PC-9 (cell line): ENCODE measurements at regions not wholly inside any gene's neighbourhood (a gene's known extent, or its start where the extent isn't known, plus 50 kb on each side); places are given as distances from the start of the nearest gene placed in this dataset.

ENCODE experiments used
- BruUV-seq: library from RNA; stranded (reverse); fragments of 400-500 nt; replicated peaks from 2 replicates; lab custom pipeline; 2021; lab: Mats Ljungman, UMichigan
- CTCF ChIA-PET: fragments of 300-600 bp; sonication (Branson Sonifier 250); formaldehyde crosslinking; loops from one replicate; lab custom pipeline; 2022; ENCODE audit warnings: antibody characterized with exemption; lab: Charles Lee
- POLR2A ChIA-PET: fragments of 300-600 bp; sonication (Branson Sonifier 250); formaldehyde crosslinking; loops from one replicate; lab custom pipeline; 2022; ENCODE audit warnings: antibody characterized with exemption; ENCODE audit not compliant: unreplicated experiment; lab: Charles Lee
- DNase-seq, 2 experiments: peaks; one replicate each; pipeline versions ENCODE4 v3.0.0 to v3.0.0-alpha.2; 2015 to 2022; ENCODE audit warnings: mixed read lengths in 1 of 2
- H2AFZ ChIP-seq: fragments of 200-600 bp; sonication (generic); 2 replicates; pipeline ENCODE4 v1.8.1; 2017; ENCODE audit warnings: antibody characterized with exemption
- H3F3A ChIP-seq: fragments of 200-600 bp; sonication (generic); 2 replicates; pipeline ENCODE4 v1.8.1; 2017; ENCODE audit warnings: antibody characterized with exemption, mild to moderate bottlenecking, low read depth; ENCODE audit not compliant: insufficient read depth
- H3K27ac ChIP-seq: fragments of 200-600 bp; sonication (generic); 2 replicates; pipeline ENCODE4 v1.6.1; 2016; ENCODE audit warnings: mixed run types
- H3K27me3 ChIP-seq: fragments of 200-600 bp; sonication (generic); 2 replicates; pipeline ENCODE4 v1.6.1; 2016; ENCODE audit warnings: low read depth, mixed run types; ENCODE audit not compliant: insufficient read depth
- H3K36me3 ChIP-seq: fragments of 200-600 bp; sonication (generic); 2 replicates; pipeline ENCODE4 v1.6.1; 2016; ENCODE audit warnings: low read depth, mixed run types
- H3K4me1 ChIP-seq: fragments of 200-600 bp; sonication (generic); replicated peaks from 2 replicates; pipeline ENCODE4 v1.6.1; 2016; ENCODE audit warnings: mixed run types; ENCODE audit not compliant: insufficient read depth
- H3K4me2 ChIP-seq: fragments of 200-600 bp; sonication (generic); 2 replicates; pipeline ENCODE4 v1.6.1; 2017; ENCODE audit warnings: mixed run types
- H3K4me3 ChIP-seq: fragments of 200-600 bp; sonication (generic); 2 replicates; pipeline ENCODE4 v1.6.1; 2016; ENCODE audit warnings: mixed run types
- H3K79me2 ChIP-seq: fragments of 200-600 bp; sonication (generic); 2 replicates; pipeline ENCODE4 v1.6.1; 2017; ENCODE audit warnings: low read depth, mixed run types
- H3K9me2 ChIP-seq: fragments of 200-600 bp; sonication (generic); 2 replicates; pipeline ENCODE4 v1.8.1; 2017; ENCODE audit warnings: mild to moderate bottlenecking; ENCODE audit not compliant: insufficient read depth
- H3K9me3 ChIP-seq: fragments of 200-600 bp; sonication (generic); 2 replicates; pipeline ENCODE4 v1.8.1; 2016; ENCODE audit warnings: low read depth; ENCODE audit not compliant: insufficient read depth
- H4K20me1 ChIP-seq: fragments of 200-600 bp; sonication (generic); 2 replicates; pipeline ENCODE4 v1.8.1; 2017; ENCODE audit not compliant: insufficient read depth
- EZH2 ChIP-seq: fragments of 200-600 bp; sonication (generic); IDR thresholded peaks from 2 replicates; pipeline ENCODE4 v1.8.0; 2017; ENCODE audit warnings: antibody characterized with exemption, low read depth
- intact Hi-C: fragments of 100-400 bp; cut with micrococcal nuclease; formaldehyde crosslinking; loops from one replicate; pipeline ENCODE4 v1.10.0; 2022; ENCODE audit not compliant: unreplicated experiment
- TF ChIP-seq, protein P1 (sequence below): fragments of 200-600 bp; sonication (generic); conservative IDR thresholded peaks from 2 replicates; pipeline ENCODE4 v1.6.1; 2017; ENCODE audit warnings: mixed run types, antibody characterized with exemption, mild to moderate bottlenecking, moderate library complexity

DNA sequence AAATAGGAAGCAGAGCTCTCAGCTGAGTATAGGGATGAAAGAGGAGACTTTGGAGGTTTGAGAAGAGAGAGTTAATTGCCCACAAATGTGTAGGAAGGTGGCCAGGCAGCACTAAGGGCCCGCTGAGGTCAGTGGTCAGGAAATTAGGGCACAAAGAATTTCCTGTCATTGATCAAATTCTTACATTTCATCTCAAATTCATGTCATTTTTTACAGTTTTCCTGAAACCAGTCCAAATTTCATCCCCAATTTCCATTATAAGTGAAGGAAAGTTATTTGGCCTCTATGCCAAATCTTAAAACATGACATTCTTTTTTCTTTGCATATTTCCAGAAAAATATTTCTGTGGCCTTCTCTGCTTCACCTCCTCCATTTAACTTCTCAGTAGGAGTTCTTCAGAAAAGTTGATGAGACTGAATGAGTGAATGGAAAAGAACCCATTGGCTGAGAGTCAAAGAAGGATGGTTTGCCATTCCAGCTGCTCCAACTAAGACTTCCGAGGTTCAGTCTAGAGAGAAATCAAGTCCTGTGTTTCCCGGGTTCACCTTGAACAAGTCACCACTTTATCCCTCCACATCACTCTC lies 68.7 kb upstream of the SPRY1 start:
- no peaks in the 10 kb centered on the region for H3K4me1 ChIP-seq
- CTCF ChIA-PET = no interaction called here
- no peaks in the 10 kb centered on the region for H3K27me3 ChIP-seq
- H3K27ac ChIP-seq = no peak overlapping the region
- no peaks in the 10 kb centered on the region for H3K36me3 ChIP-seq
- TF ChIP-seq, protein P1, sequence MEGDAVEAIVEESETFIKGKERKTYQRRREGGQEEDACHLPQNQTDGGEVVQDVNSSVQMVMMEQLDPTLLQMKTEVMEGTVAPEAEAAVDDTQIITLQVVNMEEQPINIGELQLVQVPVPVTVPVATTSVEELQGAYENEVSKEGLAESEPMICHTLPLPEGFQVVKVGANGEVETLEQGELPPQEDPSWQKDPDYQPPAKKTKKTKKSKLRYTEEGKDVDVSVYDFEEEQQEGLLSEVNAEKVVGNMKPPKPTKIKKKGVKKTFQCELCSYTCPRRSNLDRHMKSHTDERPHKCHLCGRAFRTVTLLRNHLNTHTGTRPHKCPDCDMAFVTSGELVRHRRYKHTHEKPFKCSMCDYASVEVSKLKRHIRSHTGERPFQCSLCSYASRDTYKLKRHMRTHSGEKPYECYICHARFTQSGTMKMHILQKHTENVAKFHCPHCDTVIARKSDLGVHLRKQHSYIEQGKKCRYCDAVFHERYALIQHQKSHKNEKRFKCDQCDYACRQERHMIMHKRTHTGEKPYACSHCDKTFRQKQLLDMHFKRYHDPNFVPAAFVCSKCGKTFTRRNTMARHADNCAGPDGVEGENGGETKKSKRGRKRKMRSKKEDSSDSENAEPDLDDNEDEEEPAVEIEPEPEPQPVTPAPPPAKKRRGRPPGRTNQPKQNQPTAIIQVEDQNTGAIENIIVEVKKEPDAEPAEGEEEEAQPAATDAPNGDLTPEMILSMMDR = no peak
- no peak for TF ChIP-seq EZH2
- no peak overlapping the region for H2AFZ ChIP-seq
- no peaks in the 10 kb centered on the region for H4K20me1 ChIP-seq
- no peak for DNase-seq
- no peaks in the 10 kb centered on the region for H3K9me2 ChIP-seq
- no peaks in the 10 kb centered on the region for H3F3A ChIP-seq
- no peak overlapping the region for H3K4me2 ChIP-seq
- H3K79me2 ChIP-seq = no peaks in the 10 kb centered on the region
- POLR2A ChIA-PET = no interaction called here
- intact Hi-C loops = no loop called here
- H3K4me3 ChIP-seq = no peak overlapping the region
- H3K9me3 ChIP-seq = peaks cover 8% of the 10 kb centered on the region; the same call in 1 of the 2 replicates
- no TSS peak for BruUV-seq

DNA sequence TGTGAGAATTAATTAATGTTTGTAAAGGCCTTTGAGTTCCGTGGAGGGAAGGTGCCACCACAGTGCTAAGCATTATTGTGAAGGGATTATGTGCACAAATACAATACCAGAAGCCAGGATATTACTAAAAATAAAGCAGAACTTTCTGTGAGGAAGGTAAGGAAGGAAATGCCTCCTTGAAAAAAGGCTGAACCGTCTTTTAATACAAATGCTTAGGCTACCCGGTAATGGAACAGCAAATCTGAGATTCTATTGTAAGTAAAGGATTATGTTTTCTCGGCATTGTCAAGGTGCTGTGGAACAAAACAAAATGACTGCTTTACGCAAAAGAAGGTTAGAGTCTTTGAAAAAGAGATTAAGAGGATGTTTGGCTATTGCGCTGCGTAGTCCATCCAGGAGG lies 57.9 kb upstream of the SPRY1 start:
- Histone ChIP-seq H3K79me2 (no peaks in the 10 kb centered on the region), H2AFZ (no peak overlapping the region), H3F3A (peaks cover 11% of the 10 kb centered on the region), H3K27ac (no peak overlapping the region), H3K4me2 (no peak overlapping the region), H4K20me1 (no peaks in the 10 kb centered on the region), H3K4me3 (no peak overlapping the region), H3K9me2 (no peaks in the 10 kb centered on the region), H3K27me3 (no peaks in the 10 kb centered on the region), H3K9me3 (peaks cover 4% of the 10 kb centered on the region; the same call in 1 of the 2 replicates), H3K4me1 (peaks cover 18% of the 10 kb centered on the region), H3K36me3 (no peaks in the 10 kb centered on the region)
- ChIA-PET POLR2A (no interaction called here), CTCF (no interaction called here)
- no peak for DNase-seq
- BruUV-seq = no TSS peak
- intact Hi-C loops = no loop called here
- TF ChIP-seq EZH2 = no peak
- TF ChIP-seq, protein P1 = no peak

GRCh38 chr4:123339507-123340380 lies 56.9 kb upstream of the SPRY1 start:
- no peak for DNase-seq
- no peaks in the 10 kb centered on the region for H3K27me3 ChIP-seq
- H3K27ac ChIP-seq = peak overlapping the region; percentile 72
- H3F3A ChIP-seq = peaks cover 11% of the 10 kb centered on the region
- intact Hi-C loops = no loop called here
- peak overlapping the region; percentile 36; the same call in 1 of the 2 replicates for H3K4me2 ChIP-seq
- ChIA-PET CTCF (no interaction called here), POLR2A (no interaction called here)
- H2AFZ ChIP-seq = peak overlapping the region; percentile 24
- TF ChIP-seq, protein P1 = no peak
- no peaks in the 10 kb centered on the region for H3K9me2 ChIP-seq
- peaks cover 18% of the 10 kb centered on the region for H3K4me1 ChIP-seq
- no peaks in the 10 kb centered on the region for H3K79me2 ChIP-seq
- no peaks in the 10 kb centered on the region for H4K20me1 ChIP-seq
- H3K4me3 ChIP-seq = no peak overlapping the region
- H3K36me3 ChIP-seq = no peaks in the 10 kb centered on the region
- peaks cover 4% of the 10 kb centered on the region; the same call in 1 of the 2 replicates for H3K9me3 ChIP-seq
- BruUV-seq = no TSS peak
